WTC11 (cell line): ENCODE measurements at regions not wholly inside any gene's neighbourhood (a gene's known extent, or its start where the extent isn't known, plus 50 kb on each side); places are given as distances from the start of the nearest gene placed in this dataset.

ENCODE experiments used
- CTCF ChIP-seq: fragments of 200-600 bp; IDR thresholded peaks from 2 replicates; pipeline ENCODE4 v1.8.0; 2022; ENCODE audit warnings: antibody characterized with exemption
- ESRRA ChIP-seq: sonication (generic); formaldehyde crosslinking; IDR thresholded peaks from 2 replicates; pipeline ENCODE4 v1.8.1; 2022; ENCODE audit warnings: mild to moderate bottlenecking, missing genetic modification reagents, borderline replicate concordance
- FOXP1 ChIP-seq: sonication (generic); formaldehyde crosslinking; IDR thresholded peaks from 2 replicates; pipeline ENCODE4 v1.8.0; 2022; ENCODE audit warnings: missing genetic modification reagents, mild to moderate bottlenecking, moderate library complexity, borderline replicate concordance
- MLX ChIP-seq: sonication (generic); formaldehyde crosslinking; IDR thresholded peaks from 2 replicates; pipeline ENCODE4 v1.8.1; 2023; ENCODE audit warnings: mild to moderate bottlenecking, missing genetic modification reagents, moderate library complexity
- NFE2L1 ChIP-seq: sonication (generic); formaldehyde crosslinking; IDR thresholded peaks from 2 replicates; pipeline ENCODE4 v1.8.1; 2023; ENCODE audit warnings: missing genetic modification reagents
- STAT6 ChIP-seq: sonication (generic); formaldehyde crosslinking; conservative IDR thresholded peaks from 2 replicates; pipeline ENCODE4 v1.8.1; 2023; ENCODE audit warnings: mild to moderate bottlenecking, low read depth, missing genetic modification reagents, moderate library complexity
- TEAD1 ChIP-seq: sonication (generic); formaldehyde crosslinking; IDR thresholded peaks from 2 replicates; pipeline ENCODE4 v1.8.0; 2022; ENCODE audit warnings: mild to moderate bottlenecking, missing genetic modification reagents
- TP53 ChIP-seq: sonication (generic); formaldehyde crosslinking; IDR thresholded peaks from 2 replicates; pipeline ENCODE4 v1.8.1; 2023; ENCODE audit warnings: mild to moderate bottlenecking, missing genetic modification reagents

- TF ChIP-seq CTCF (no peak), ESRRA (CRISPR knock-in tag) (no peak), MLX (CRISPR knock-in tag) (no peak), STAT6 (CRISPR knock-in tag) (no peak), FOXP1 (CRISPR knock-in tag) (no peak), TEAD1 (CRISPR knock-in tag) (no peak), TP53 (CRISPR knock-in tag) (no peak), NFE2L1 (CRISPR knock-in tag) (no peak)
These were observed 418.0 kb downstream of the LRATD1 start for GRCh38 chr2:15050483-15050882.
